ENCODE measurements at regions not wholly inside any gene's neighbourhood (a gene's known extent, or its start where the extent isn't known, plus 50 kb on each side); places are given as distances from the start of the nearest gene placed in this dataset.

DNA sequence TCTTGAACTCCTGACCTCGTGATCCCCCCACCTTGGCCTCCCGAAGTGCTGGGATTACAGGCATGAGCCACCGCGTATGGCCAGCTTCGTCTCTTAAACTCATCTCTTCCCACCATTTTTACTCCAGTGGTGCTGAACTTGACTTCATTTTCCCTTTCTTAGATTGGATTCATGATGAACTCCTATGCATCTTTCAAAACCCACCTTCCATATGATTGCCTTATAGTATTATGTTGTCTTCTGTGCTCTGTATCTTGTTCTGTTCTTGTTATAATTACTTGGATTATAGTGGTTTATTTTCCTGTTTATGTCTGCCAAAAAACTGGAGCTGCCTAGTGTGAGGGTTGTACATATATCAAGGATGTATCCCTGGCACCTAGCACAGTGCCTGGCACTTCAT is 110.8 kb upstream of the GADD45A start:
- TF ChIP-seq, protein P1, sequence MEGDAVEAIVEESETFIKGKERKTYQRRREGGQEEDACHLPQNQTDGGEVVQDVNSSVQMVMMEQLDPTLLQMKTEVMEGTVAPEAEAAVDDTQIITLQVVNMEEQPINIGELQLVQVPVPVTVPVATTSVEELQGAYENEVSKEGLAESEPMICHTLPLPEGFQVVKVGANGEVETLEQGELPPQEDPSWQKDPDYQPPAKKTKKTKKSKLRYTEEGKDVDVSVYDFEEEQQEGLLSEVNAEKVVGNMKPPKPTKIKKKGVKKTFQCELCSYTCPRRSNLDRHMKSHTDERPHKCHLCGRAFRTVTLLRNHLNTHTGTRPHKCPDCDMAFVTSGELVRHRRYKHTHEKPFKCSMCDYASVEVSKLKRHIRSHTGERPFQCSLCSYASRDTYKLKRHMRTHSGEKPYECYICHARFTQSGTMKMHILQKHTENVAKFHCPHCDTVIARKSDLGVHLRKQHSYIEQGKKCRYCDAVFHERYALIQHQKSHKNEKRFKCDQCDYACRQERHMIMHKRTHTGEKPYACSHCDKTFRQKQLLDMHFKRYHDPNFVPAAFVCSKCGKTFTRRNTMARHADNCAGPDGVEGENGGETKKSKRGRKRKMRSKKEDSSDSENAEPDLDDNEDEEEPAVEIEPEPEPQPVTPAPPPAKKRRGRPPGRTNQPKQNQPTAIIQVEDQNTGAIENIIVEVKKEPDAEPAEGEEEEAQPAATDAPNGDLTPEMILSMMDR (IDR thresholded peaks at IDR 0.05; ENCODE audit: unreplicated experiment in 3 of 3): no peak
- Mint-ChIP-seq H3K27me3 (ENCODE audit: low read depth) (no peaks in the 10 kb centered on the region), H3K4me3 (no peak overlapping the region), H3K36me3 (ENCODE audit: low read depth) (no peaks in the 10 kb centered on the region), H3K27ac (peak overlapping the region in 1 of 3 experiments; percentile 4), H3K9me3 (no peaks in the 10 kb centered on the region), H3K4me1 (peaks cover 43% of the 10 kb centered on the region)

GRCh38 chr1:67575861-67576260 is 109.1 kb upstream of the GADD45A start:
- Mint-ChIP-seq H3K27me3 (ENCODE audit: low read depth) (no peaks in the 10 kb centered on the region), H3K9me3 (no peaks in the 10 kb centered on the region), H3K36me3 (ENCODE audit: low read depth) (no peaks in the 10 kb centered on the region), H3K4me1 (peaks cover 37% of the 10 kb centered on the region), H3K4me3 (no peak overlapping the region), H3K27ac (no peak overlapping the region)
- TF ChIP-seq, protein P1 (IDR thresholded peaks at IDR 0.05; ENCODE audit: unreplicated experiment in 3 of 3): no peak

DNA sequence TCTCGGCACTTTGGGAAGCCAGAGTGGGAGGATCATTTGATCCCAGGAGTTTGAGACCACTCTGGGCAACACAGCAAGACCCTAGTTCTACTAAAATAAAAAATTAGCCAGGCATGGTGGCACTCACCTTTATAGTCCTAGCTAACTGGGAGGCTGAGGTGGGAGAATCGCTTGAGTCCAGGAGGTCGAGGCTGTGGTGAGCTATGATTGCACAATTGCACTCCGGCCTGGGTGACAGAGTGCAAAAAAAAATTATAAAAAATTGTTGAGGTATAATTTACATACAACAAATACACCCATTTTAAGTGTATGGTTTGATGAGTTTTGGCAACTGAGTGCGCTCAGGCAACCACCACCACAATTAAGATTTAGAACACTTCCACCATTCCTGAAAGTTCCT is 108.5 kb upstream of the GADD45A start:
- H3K4me3 Mint-ChIP-seq: no peak overlapping the region
- no peaks in the 10 kb centered on the region for H3K36me3 Mint-ChIP-seq (ENCODE audit: low read depth)
- H3K9me3 Mint-ChIP-seq: no peaks in the 10 kb centered on the region
- H3K27ac Mint-ChIP-seq: no peak overlapping the region
- H3K27me3 Mint-ChIP-seq (ENCODE audit: low read depth): no peaks in the 10 kb centered on the region
- H3K4me1 Mint-ChIP-seq: peaks cover 38% of the 10 kb centered on the region
- TF ChIP-seq, protein P1 (IDR thresholded peaks at IDR 0.05; ENCODE audit: unreplicated experiment in 3 of 3): no peak

DNA sequence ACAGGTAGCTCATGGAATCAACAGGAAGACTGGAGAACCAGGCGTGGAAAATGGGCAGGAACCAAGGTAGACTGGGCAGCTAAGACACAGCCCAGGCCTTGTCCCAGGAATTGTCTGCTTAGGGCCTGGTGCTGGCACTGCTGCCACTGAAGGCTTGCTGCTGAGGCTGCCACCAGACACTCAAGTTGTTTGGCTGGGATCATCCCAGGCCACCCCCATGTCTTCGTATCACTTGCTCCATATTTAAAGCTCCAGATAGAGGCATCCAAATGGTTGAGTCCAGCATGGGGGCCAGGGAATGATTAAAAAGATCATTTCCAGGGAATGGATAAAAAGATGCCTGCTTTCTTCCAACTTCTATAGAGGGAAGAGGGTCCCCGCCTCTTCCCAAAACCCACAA is 107.4 kb upstream of the GADD45A start:
- TF ChIP-seq, protein P1 (IDR thresholded peaks at IDR 0.05; ENCODE audit: unreplicated experiment in 3 of 3): no peak
- no peaks in the 10 kb centered on the region for H3K36me3 Mint-ChIP-seq (ENCODE audit: low read depth)
- no peak overlapping the region for H3K4me3 Mint-ChIP-seq
- H3K27ac Mint-ChIP-seq: no peak overlapping the region
- H3K4me1 Mint-ChIP-seq: peaks cover 37% of the 10 kb centered on the region
- H3K27me3 Mint-ChIP-seq (ENCODE audit: low read depth): no peaks in the 10 kb centered on the region
- H3K9me3 Mint-ChIP-seq: no peaks in the 10 kb centered on the region

GRCh38 chr1:67578397-67579020 is 106.5 kb upstream of the GADD45A start:
- no peak overlapping the region for H3K4me3 Mint-ChIP-seq
- no peaks in the 10 kb centered on the region for H3K36me3 Mint-ChIP-seq (ENCODE audit: low read depth)
- no peaks in the 10 kb centered on the region for H3K9me3 Mint-ChIP-seq
- H3K27ac Mint-ChIP-seq: no peak overlapping the region
- TF ChIP-seq, protein P1 (IDR thresholded peaks at IDR 0.05; ENCODE audit: unreplicated experiment in 3 of 3): no peak
- H3K4me1 Mint-ChIP-seq: peaks cover 37% of the 10 kb centered on the region
- no peaks in the 10 kb centered on the region for H3K27me3 Mint-ChIP-seq (ENCODE audit: low read depth)
